SK-N-SH (cell line): ENCODE measurements at regions not wholly inside any gene's neighbourhood (a gene's known extent, or its start where the extent isn't known, plus 50 kb on each side); places are given as distances from the start of the nearest gene placed in this dataset.

Source experiments
- EP300 ChIP-seq, 2 experiments: IDR thresholded peaks; 2 replicates each; pipeline versions ENCODE4 v1.4.0 to v1.6.1; 2012; ENCODE audit warnings: borderline replicate concordance in 1 of 2, low read depth in 1 of 2, low read length in 1 of 2
- EZH2phosphoT487 ChIP-seq: fragments of 200-600 bp; sonication (generic); IDR thresholded peaks from 2 replicates; pipeline ENCODE4 v1.6.1; 2017; ENCODE audit warnings: low read depth, mixed run types, mild to moderate bottlenecking, antibody characterized with exemption, moderate library complexity, borderline replicate concordance
- FOXM1 ChIP-seq: IDR thresholded peaks from 2 replicates; pipeline ENCODE4 v1.4.0; 2012; ENCODE audit warnings: low read depth, mild to moderate bottlenecking
- GABPA ChIP-seq: IDR thresholded peaks from 2 replicates; pipeline ENCODE4 v1.4.0; 2012; ENCODE audit warnings: low read depth, mild to moderate bottlenecking
- POLR2AphosphoS5 ChIP-seq: IDR thresholded peaks from 2 replicates; pipeline ENCODE4 v1.6.1; 2012; ENCODE audit warnings: low read depth, low read length
- RAD21 ChIP-seq: IDR thresholded peaks from 2 replicates; pipeline ENCODE4 v1.6.1; 2012; ENCODE audit warnings: mild to moderate bottlenecking, low read length
- REST ChIP-seq: IDR thresholded peaks from 2 replicates; pipeline ENCODE4 v1.6.1; 2012; ENCODE audit warnings: mild to moderate bottlenecking, low read depth, low read length, moderate library complexity
- RXRA ChIP-seq: IDR thresholded peaks from 2 replicates; pipeline ENCODE4 v1.4.0; 2012; ENCODE audit warnings: low read depth, mild to moderate bottlenecking, borderline replicate concordance
- TAF1 ChIP-seq: IDR thresholded peaks from 2 replicates; pipeline ENCODE4 v1.6.1; 2012; ENCODE audit warnings: low read depth, mild to moderate bottlenecking, low read length, moderate library complexity, borderline replicate concordance
- TCF12 ChIP-seq: IDR thresholded peaks from 2 replicates; pipeline ENCODE4 v1.4.0; 2012
- TF ChIP-seq, protein P1 (sequence below): fragments of 200-600 bp; sonication (generic); IDR thresholded peaks from 2 replicates; pipeline ENCODE4 v1.6.1; 2017; ENCODE audit warnings: antibody characterized with exemption, mild to moderate bottlenecking, moderate library complexity

- TF ChIP-seq GABPA (no peak), FOXM1 (no peak), RAD21 (no peak), RXRA (no peak), TCF12 (no peak), EP300 (IDR thresholded peaks at IDR 0.05; ENCODE audit: borderline replicate concordance in 1 of 2, low read depth in 1 of 2, low read length in 1 of 2) (no peak), POLR2AphosphoS5 (no peak), EZH2phosphoT487 (no peak), TAF1 (no peak), REST (no peak)
- TF ChIP-seq, protein P1, sequence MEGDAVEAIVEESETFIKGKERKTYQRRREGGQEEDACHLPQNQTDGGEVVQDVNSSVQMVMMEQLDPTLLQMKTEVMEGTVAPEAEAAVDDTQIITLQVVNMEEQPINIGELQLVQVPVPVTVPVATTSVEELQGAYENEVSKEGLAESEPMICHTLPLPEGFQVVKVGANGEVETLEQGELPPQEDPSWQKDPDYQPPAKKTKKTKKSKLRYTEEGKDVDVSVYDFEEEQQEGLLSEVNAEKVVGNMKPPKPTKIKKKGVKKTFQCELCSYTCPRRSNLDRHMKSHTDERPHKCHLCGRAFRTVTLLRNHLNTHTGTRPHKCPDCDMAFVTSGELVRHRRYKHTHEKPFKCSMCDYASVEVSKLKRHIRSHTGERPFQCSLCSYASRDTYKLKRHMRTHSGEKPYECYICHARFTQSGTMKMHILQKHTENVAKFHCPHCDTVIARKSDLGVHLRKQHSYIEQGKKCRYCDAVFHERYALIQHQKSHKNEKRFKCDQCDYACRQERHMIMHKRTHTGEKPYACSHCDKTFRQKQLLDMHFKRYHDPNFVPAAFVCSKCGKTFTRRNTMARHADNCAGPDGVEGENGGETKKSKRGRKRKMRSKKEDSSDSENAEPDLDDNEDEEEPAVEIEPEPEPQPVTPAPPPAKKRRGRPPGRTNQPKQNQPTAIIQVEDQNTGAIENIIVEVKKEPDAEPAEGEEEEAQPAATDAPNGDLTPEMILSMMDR: no peak
Observed at GRCh38 chr10:36540611-36541010, 584.8 kb upstream of the ANKRD30A start.
